Adrenal gland (tissue), 5 donors: ENCODE measurements at regions not wholly inside any gene's neighbourhood (a gene's known extent, or its start where the extent isn't known, plus 50 kb on each side); places are given as distances from the start of the nearest gene placed in this dataset.

ENCODE experiments used
- CTCF ChIP-seq, 6 experiments: fragments of 450-650 bp in 4 of 6; fragments of 200-600 bp in 2 of 6; sonication (generic) in 1 of 6; IDR thresholded peaks; 1 replicate in 5 of 6; 2 replicates in 1 of 6; pipeline versions ENCODE4 v1.5.1 to v1.8.0; 2016 to 2021; ENCODE audit warnings: antibody characterized with exemption in 6 of 6, mild to moderate bottlenecking in 2 of 6, moderate library complexity in 1 of 6
- POLR2A ChIP-seq, 2 donors: fragments of 450-650 bp; IDR thresholded peaks; one replicate each; pipeline ENCODE4 v1.6.1; 2017; ENCODE audit warnings: antibody characterized with exemption in 2 of 2, mild to moderate bottlenecking in 2 of 2, moderate library complexity in 1 of 2
- donor health status: DM: no; HTN: no; CAD: no.

GRCh38 chr6:12635375-12635774, 81.2 kb upstream of the PHACTR1 start:
- no peak for TF ChIP-seq CTCF (IDR thresholded peaks at IDR 0.05)
- TF ChIP-seq POLR2A (IDR thresholded peaks at IDR 0.05): no peak
